ENCODE measurements at regions not wholly inside any gene's neighbourhood (a gene's known extent, or its start where the extent isn't known, plus 50 kb on each side); places are given as distances from the start of the nearest gene placed in this dataset.
"Not testable (repeated sequence)": the region's sequence is repeated elsewhere in the genome, so short reads cannot be mapped to it uniquely, and the experiment has no call there.

GRCh38 chr5:17032314-17032985 is 96.4 kb upstream of the MYO10 start:
- DNase-seq (ENCODE audit: extremely low read depth, low read depth, low spot score), result not testable (repeated sequence)

DNA sequence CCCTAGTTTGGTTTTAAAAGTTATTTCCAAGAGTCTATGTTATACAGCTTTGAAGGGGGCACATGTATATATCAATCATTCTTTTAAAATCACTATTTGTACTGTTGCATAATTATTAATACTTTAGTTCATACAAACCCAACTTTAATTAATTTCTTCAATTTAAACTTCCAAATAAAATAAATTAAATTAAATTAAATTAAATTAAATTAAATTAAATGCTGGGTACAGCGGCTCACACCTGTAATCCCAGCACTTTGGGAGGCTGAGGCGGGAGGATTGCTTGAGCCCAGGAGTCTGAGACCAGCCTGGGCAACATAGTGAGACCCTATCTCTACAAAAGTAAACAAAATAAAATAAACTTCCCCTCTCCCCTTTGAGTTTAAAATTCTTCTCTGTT is 98.9 kb upstream of the MYO10 start:
- not testable (repeated sequence) for DNase-seq (ENCODE audit: extremely low read depth, low read depth, low spot score)

DNA sequence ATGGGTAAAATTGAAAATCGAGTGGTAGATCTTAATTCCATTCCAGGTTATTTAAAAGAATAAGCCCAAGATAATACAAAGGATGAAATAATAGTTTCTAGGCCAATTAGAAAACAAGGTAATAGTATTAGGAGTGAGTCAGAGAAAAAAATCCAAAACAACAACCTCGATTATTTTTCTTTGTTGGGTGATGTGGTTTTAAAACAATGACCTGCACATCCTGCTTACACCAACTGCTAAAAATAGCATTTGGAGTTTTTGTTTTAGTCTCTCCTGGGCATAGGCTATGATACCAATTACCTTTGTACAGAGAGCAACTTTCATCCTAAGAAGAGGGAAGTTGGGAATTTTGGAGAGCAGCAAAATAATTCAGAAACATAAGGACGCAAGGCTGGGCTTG is 101.7 kb upstream of the MYO10 start:
- DNase-seq (ENCODE audit: extremely low read depth, low read depth, low spot score), result no peak

- no peak for DNase-seq (ENCODE audit: extremely low read depth, low read depth, low spot score)
These were observed 103.1 kb upstream of the MYO10 start for GRCh38 chr5:17039170-17039569.

- no peak for DNase-seq (ENCODE audit: extremely low read depth, low read depth, low spot score)
These were observed 106.0 kb upstream of the MYO10 start for GRCh38 chr5:17042041-17042440.

GRCh38 chr5:17046320-17046719 is 110.2 kb upstream of the MYO10 start:
- DNase-seq (ENCODE audit: extremely low read depth, low read depth, low spot score), result no peak

- DNase-seq (ENCODE audit: extremely low read depth, low read depth, low spot score), result no peak
These were observed 114.1 kb upstream of the MYO10 start for GRCh38 chr5:17050236-17050635.

GRCh38 chr5:17054911-17055310 is 118.8 kb upstream of the MYO10 start:
- no peak for DNase-seq (ENCODE audit: extremely low read depth, low read depth, low spot score)

DNA sequence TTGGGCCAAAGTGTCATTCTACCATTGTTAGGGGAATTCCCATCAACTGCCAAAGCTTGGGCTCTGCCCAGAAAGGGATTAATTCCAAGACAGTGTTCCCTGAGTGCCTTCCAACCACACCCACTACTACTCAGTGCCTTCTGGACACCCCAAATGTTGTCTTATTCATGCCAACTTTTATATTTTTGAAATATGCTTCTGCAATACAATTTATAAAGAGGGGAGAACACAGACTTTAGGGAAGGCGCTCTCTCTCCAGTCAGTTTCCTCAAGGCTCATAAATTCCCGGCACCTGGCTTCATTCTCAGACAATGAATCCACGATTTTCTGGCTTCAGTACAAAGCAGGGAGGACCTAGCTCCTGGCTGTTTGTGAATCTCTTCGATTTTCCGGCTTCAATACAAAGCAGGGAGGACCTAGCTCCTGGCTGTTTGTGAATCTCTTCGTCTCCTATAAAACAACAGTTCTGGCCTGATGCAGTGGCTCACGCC is 120.1 kb upstream of the MYO10 start:
- no peak for DNase-seq (ENCODE audit: extremely low read depth, low read depth, low spot score)

GRCh38 chr5:17058438-17058837 is 122.3 kb upstream of the MYO10 start:
- no peak for DNase-seq (ENCODE audit: extremely low read depth, low read depth, low spot score)

GRCh38 chr5:17061973-17062470 is 125.9 kb upstream of the MYO10 start:
- DNase-seq (ENCODE audit: extremely low read depth, low read depth, low spot score), result no peak

- DNase-seq (ENCODE audit: extremely low read depth, low read depth, low spot score), result not testable (repeated sequence)
These were observed 126.7 kb upstream of the MYO10 start for GRCh38 chr5:17062741-17063140.

GRCh38 chr5:17064241-17064640 is 128.2 kb upstream of the MYO10 start:
- DNase-seq (ENCODE audit: extremely low read depth, low read depth, low spot score), result no peak

- no peak for DNase-seq (ENCODE audit: extremely low read depth, low read depth, low spot score)
These were observed 129.4 kb upstream of the MYO10 start for GRCh38 chr5:17065458-17065857.

GRCh38 chr5:17066026-17066425 is 129.9 kb upstream of the MYO10 start:
- DNase-seq (ENCODE audit: extremely low read depth, low read depth, low spot score), result not testable (repeated sequence)

DNA sequence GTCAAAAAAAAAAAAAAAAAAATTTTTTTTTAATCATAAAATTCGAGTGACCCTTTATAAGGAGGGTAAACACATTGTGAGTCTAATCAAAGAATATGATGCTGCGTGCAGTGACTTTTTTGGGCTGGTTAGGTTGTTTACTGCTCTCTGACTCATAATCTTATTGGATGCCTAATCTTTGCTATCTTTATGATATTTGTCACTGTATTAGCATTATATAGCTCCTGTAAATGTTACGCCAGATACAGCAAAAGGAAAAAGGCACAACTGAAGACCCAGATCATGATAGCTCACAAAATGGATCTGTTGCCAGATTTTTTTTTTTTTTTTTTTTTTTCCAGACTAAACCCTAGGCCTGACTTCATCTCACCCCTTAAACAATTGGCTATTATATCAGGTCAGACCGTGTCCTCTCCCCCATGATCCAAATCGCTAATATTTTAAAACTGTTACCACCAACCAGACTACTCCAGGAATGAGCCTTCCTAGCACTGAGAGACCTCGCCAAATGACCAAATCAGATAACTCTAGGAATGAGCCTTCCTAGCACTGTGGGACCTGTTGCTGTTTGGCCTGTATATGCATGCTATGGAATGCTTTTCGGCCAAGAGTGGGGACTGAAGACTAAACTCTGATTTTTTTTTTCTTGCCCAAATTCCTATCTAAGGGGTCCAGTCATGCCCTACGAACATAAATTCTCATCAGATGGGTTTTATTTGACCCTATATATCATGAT is 131.7 kb upstream of the MYO10 start:
- no peak for DNase-seq (ENCODE audit: extremely low read depth, low read depth, low spot score)

DNA sequence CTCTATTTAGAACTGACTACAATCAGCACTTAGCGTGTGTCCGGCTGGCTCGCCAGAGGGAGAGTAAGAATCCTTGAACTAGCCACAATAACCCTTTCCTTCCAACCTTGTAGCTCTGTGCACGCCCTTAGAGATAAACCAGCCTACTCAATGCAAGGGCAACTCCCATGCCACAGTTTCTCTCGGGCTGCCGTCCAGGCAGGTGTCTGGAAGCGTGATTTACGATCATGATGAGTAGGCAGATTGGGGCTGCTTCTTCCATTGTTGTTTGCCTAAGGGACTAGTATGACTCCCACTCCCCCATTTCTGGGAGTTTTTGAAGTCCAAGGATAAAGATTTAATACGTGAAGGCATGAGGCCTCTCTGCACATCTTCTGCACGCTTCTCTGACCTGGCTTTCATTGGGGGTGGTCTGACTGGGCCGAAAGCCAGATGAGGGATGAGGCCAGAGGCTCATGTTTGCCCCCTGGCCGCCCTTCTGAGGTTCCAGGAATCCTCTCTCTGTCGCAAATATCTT is 134.0 kb upstream of the MYO10 start:
- DNase-seq (ENCODE audit: extremely low read depth, low read depth, low spot score), result no peak

DNA sequence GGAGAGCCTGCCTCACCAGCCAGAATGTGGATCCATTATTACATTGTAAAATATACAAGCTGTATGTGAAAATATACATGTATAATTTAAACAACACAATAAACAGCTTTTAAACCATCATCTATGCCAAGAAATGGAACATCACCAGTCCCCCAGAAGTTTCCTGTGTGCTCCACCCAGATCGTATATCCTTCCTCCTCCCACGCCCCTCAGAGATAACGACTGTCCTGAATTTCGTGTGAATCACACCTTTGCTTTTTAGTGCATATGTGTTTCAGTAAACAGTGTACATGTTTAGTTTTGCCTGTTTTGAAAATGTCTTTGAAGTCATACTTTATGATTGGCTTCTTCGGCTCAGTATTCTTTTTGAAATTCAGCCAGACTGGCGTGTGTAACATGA is 134.6 kb upstream of the MYO10 start:
- DNase-seq (ENCODE audit: extremely low read depth, low read depth, low spot score), result no peak

DNA sequence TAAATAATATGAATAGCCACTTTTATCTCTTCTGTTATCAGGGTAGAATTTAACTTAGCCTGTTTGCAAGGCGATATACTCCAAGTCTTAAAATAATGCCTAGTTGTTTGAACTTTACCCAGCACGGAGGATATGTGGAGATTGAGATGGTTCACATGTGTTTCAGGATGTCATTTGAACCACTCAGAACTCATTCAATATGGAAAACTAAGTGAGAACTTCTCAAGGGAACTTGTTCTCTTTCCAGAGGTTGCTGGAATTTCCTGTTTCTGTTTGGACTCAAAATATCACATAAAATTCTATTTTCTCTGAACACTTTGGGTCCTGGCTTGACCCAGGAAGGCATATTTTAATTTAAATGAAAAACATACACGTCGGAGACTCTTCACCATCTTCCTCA is 139.1 kb upstream of the MYO10 start:
- DNase-seq (ENCODE audit: extremely low read depth, low read depth, low spot score), result no peak

GRCh38 chr5:17076272-17076671 is 140.2 kb upstream of the MYO10 start:
- no peak for DNase-seq (ENCODE audit: extremely low read depth, low read depth, low spot score)

DNA sequence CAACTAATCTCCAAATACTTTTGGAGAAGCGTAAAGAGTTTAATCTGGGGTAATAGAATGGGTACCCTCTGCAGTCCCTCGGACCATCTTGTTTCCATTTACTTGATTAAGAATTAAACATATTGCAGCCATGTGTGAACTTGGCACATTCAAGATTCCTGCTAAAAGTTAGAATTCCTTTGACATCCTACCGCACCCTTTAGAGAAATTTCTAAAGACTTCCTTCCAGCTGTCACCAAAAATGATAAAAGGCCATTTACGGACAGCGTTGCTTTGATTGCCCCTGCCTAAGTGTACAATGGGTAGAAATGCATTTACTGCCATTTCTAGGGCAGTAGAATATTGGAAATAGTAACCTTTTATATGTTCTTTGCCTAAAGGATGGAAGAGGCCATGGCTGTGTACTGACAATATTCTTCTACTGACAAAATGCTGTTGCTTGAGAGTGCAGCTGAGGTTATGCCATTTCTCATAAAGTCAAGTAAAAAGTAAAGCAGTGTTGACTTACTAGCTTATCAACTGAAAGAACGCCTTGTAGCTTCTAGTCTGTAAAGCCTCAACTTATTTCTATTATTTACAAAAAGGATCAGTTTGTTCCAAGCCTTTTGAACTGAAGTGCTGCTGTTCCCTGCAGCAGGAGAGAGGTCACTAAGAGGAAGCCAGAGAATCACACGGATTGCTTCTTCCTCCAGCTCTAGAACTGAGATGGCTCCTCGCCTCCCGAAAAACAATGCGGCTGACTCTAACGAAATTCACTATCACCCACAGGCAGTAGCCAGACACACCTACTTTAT is 139.8 kb upstream of the BASP1 start:
- DNase-seq (ENCODE audit: extremely low read depth, low read depth, low spot score), result no peak

Data from glomerular endothelial cell (primary cell).